CD4-positive, alpha-beta T cell treated with Interleukin-2 at 100 ng/mL for 4 hours (primary cell): ENCODE measurements at regions not wholly inside any gene's neighbourhood (a gene's known extent, or its start where the extent isn't known, plus 50 kb on each side); places are given as distances from the start of the nearest gene placed in this dataset.
"Not testable (repeated sequence)": the region's sequence is repeated elsewhere in the genome, so short reads cannot be mapped to it uniquely, and the experiment has no call there.

Experiments
- DNase-seq: peaks from one replicate; pipeline ENCODE4 v3.0.0-alpha.2; 2020; ENCODE audit warnings: low spot score

- no peak for DNase-seq
These were observed 392.6 kb upstream of the BRINP1 start for GRCh38 chr9:119761812-119762211.

GRCh38 chr9:119758990-119759389 lies 389.8 kb upstream of the BRINP1 start:
- DNase-seq: no peak

- DNase-seq: no peak
These were observed 389.0 kb upstream of the BRINP1 start for GRCh38 chr9:119758241-119758640.

DNA sequence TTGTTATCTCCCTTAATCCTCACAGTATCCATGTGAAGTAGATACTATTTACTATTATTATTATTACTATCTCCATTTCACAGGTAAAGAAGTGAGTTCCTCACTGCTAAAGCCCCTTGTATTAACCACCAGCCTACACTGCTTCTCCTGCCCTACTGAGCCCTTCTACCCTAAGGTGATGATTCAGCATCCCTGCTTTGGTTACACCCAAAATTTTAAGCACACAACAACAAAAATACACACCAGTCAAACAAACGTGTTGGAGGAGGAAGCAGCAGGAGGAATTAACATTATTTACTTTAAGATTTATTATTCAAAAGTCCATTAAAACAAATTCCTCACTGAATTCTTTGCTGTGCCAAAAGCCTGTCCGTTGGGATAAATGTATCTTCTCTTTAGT lies 370.2 kb upstream of the BRINP1 start:
- no peak for DNase-seq

DNA sequence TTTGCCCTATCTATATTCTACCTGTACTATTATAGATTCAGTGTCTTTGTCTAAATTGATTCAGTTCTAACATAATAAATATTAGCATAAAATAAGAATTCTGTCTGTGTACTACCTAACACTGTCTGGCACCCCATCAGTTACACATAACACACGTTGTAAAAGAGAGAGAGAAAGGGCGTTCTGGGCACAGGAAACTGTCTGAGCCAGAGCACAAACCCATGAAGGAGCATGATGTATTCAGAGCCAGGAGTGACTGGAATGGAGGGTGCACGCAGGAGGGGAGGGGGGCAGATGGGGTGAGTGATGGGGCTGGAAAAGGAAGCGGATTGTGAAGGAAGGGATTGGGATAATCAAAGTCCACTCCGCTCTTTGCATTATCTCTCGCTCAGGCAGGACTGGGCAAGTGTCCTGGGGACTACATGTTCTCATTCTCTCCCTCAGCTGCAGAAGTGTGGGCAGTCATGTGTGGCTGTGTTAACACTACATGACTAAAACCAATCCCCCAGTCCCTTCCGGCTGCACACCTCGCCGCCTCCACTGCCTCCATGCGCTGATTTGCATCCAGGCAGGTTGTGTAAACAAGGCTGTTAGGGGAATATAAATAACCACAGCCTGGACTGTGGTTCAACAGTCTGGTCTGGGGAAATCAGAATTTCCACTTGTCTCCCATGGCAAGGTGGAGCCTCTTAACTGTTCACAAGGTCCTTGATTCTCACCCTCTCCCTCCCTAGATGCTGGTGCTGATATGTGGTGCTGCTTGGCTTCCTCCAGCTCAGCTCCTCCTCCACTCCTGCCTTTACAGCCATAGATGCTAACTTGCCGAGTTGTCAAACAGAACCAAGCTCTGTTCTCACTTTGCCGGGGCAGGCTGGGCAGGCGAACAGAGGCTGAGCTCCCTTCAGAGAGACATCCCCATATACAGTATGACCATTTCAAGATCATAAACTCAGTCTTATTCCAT lies 367.5 kb upstream of the BRINP1 start:
- DNase-seq: no peak

GRCh38 chr9:119727988-119728387 lies 358.8 kb upstream of the BRINP1 start:
- DNase-seq: no peak

DNA sequence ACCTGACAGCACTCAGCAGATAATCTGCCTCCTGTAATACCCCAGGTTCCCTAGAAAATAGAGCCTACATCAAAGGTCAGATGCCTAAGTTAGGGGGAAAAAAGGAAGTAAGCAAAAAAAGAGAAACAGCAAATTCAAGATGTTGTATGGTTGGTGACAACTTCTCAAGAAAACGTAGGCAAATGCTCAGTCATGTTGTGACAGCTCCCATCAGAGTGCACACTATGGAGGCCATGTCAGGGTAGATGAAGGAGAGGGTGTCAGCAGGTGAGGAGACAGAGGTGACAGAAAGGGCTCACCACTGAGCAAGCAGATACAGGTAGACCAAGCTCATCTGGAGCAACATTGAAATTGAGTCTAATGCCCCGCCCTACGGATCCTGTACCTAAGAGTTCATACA lies 356.8 kb upstream of the BRINP1 start:
- DNase-seq: no peak

DNA sequence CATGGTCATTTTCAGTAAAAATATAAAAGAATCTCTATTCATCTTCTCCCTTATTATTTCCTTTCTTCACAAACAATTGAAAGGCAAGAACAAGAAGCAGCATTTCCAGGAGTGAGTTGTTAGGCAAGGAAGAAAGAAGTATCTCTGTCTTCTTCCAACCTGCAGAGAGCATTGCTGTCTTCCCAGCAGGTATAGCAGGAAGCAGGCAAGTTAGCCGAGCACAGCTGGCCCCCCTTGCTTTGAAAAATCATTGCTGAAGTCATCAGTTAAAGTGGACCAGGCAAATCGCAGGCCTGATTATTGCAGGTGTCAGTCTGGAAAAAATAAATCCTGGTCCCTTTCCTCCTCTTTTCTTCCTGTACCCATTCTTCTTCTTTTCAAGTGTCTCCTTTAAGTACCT lies 353.1 kb upstream of the BRINP1 start:
- DNase-seq: no peak

DNA sequence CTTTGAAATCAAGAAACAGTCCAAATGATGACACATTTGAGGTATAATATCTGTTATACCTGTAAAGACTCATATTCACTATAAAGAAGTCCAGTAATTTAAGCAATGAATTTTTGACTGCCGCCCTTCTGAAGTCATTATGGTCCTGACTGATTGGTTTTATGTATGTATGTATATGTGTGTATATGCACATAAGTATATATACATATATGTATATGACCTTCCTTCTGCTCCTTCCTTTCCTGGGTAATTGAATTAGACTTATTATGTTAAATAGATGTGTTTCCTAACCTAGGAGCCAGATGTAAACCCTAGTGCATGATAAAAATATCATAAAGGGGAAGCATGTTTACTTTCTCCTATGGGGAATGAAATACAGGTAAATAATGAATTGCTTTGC lies 343.1 kb upstream of the BRINP1 start:
- no peak for DNase-seq

- DNase-seq: no peak
These were observed 340.2 kb upstream of the BRINP1 start for GRCh38 chr9:119709431-119709830.

- DNase-seq: no peak
These were observed 338.1 kb upstream of the BRINP1 start for GRCh38 chr9:119707228-119707845.

- no peak for DNase-seq
These were observed 332.4 kb upstream of the BRINP1 start for GRCh38 chr9:119701651-119702050.

DNA sequence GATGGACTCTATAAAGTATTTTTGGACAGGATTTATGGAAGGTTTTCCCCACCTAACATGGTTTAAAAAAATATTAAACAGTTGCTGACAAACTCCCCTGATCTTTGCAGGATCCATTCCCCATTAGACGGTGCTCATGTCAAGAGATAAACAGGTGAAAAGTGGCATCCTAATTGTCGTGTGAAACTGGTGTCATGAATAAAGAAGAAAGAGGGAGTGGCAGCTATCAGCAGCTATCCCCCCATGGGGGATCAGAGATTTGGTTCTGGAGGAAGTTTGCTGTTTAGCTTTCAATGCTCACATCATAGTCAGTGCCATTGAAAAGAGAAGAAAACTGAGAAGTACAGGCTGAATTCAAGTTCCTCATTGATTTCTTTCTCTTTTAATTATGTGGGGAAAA lies 329.3 kb upstream of the BRINP1 start:
- DNase-seq: no peak

DNA sequence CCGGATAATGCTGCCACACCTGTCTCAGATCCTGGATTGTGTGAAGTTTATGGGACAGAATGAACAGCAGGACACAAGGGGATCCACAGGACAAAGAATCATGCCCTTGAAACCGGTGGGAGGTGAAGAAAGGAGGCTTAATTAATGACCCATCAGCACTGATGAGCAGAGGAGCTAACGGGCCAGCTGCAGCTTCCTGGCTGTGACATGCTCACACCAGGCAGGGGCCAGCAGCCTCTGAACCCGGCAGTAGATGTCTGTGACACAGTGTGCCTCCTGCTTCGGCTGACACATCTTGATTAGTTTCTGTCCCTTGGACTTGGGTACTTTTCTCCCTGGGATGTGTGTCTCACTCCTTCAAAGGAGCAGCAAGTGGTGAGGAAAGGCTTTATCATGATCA lies 328.8 kb upstream of the BRINP1 start:
- no peak for DNase-seq

DNA sequence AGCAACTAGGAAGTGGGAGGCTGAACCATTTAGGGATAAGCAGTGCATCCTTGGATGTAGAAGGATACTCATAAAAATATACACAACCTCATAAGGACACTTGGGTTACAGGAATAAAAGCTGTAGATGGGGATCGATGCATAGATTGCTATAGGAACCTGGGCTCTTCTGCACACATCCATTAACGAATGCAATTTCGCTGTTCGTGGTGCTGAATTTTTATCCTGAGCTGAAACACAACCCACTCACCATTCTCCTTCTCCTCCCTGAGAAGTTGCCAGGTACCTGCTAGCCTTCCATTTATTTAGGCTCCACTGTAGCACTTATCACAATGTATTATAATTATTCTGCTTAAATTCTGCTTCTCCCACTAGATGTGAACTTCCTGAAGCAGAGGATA lies 320.6 kb upstream of the BRINP1 start:
- DNase-seq: no peak

GRCh38 chr9:119688547-119688946 lies 319.3 kb upstream of the BRINP1 start:
- no peak for DNase-seq

GRCh38 chr9:119677811-119678505 lies 308.7 kb upstream of the BRINP1 start:
- DNase-seq: no peak

DNA sequence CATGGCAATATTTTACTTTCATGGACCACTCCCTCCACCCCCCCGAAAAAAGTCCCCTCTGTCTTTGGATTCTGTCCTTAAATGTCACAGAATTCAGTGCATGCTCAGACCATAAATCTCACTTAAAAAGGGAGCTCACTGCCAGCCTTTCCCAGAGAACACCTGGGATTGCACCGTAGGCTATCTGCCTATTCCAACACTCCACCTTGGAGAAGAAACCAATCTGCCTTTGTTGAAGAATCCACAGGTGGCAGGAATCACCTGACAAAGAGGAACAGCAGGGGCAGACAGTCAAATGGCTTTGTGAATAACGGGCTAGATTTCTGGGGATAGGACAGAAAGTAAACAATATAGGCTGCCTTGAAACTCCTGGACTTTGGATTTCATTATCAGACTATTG lies 306.7 kb upstream of the BRINP1 start:
- DNase-seq: no peak

DNA sequence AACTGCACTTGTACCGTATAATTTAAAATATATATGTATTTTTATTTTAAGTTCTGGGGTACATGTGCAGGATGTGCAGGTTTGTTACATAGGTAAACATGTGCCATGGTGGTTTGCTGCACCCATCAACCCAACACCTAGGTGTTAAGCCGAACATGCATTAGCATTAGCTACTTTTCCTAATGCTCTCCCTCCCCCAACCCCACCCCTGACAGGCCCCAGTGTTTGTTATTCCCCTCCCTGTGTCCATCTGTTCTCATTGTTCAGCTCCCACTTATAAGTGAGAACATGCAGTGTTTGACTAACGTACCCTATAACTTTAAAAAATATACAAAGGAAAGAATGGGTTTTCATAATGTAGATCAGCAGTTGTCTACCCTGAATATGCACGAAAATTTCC lies 303.5 kb upstream of the BRINP1 start:
- DNase-seq: not testable (repeated sequence)

- DNase-seq: no peak
These were observed 298.7 kb upstream of the BRINP1 start for GRCh38 chr9:119667916-119668315.

- no peak for DNase-seq
These were observed 297.9 kb upstream of the BRINP1 start for GRCh38 chr9:119667163-119667562.

GRCh38 chr9:119662329-119662728 lies 293.1 kb upstream of the BRINP1 start:
- DNase-seq: no peak

- no peak for DNase-seq
These were observed 283.7 kb upstream of the BRINP1 start for GRCh38 chr9:119652931-119653330.
